ENCODE measurements at regions not wholly inside any gene's neighbourhood (a gene's known extent, or its start where the extent isn't known, plus 50 kb on each side); places are given as distances from the start of the nearest gene placed in this dataset.

- no peaks in the 10 kb centered on the region for H3K27me3 ChIP-seq
- DNase-seq = no peak
- no peaks in the 10 kb centered on the region for H3K4me1 ChIP-seq
- no peaks in the 10 kb centered on the region for H3K36me3 ChIP-seq
- no peak overlapping the region for H3K4me3 ChIP-seq
- in situ Hi-C loops (cut with MboI; ENCODE audit: low sequenced_read_pairs in 4 of 4) = no loop called here
- no peak overlapping the region for H3K27ac ChIP-seq
- ATAC-seq = no peak
- TF ChIP-seq CTCF (IDR thresholded peaks at IDR 0.05 in 4 of 5, conservative IDR thresholded peaks at IDR 0.05 in 1 of 5) = no peak
- TF ChIP-seq POLR2A (IDR thresholded peaks at IDR 0.05) = no peak
- intact Hi-C loops (cut with DNase I; ENCODE audit: low total_unique reads) = no loop called here
- no peaks in the 10 kb centered on the region for H3K9me3 ChIP-seq
Observed at GRCh38 chr9:78502566-78502965, 205.6 kb downstream of the PSAT1 start.

- TF ChIP-seq POLR2A (IDR thresholded peaks at IDR 0.05) (no peak), CTCF (IDR thresholded peaks at IDR 0.05 in 4 of 5, conservative IDR thresholded peaks at IDR 0.05 in 1 of 5) (no peak)
- Histone ChIP-seq H3K36me3 (no peaks in the 10 kb centered on the region), H3K9me3 (no peaks in the 10 kb centered on the region), H3K27me3 (no peaks in the 10 kb centered on the region), H3K4me1 (no peaks in the 10 kb centered on the region), H3K27ac (no peak overlapping the region), H3K4me3 (no peak overlapping the region)
- in situ Hi-C loops (cut with MboI; ENCODE audit: low sequenced_read_pairs in 4 of 4) = no loop called here
- intact Hi-C loops (cut with DNase I; ENCODE audit: low total_unique reads) = no loop called here
- DNase-seq (no peak), ATAC-seq (no peak)
Observed at GRCh38 chr9:78505546-78505945, 208.6 kb downstream of the PSAT1 start.

GRCh38 chr9:78507037-78507436, 210.1 kb downstream of the PSAT1 start:
- DNase-seq = no peak
- no peak overlapping the region for H3K27ac ChIP-seq
- no peak overlapping the region for H3K4me3 ChIP-seq
- no peak for ATAC-seq
- H3K27me3 ChIP-seq = no peaks in the 10 kb centered on the region
- no peaks in the 10 kb centered on the region for H3K9me3 ChIP-seq
- no peak for TF ChIP-seq CTCF (IDR thresholded peaks at IDR 0.05 in 4 of 5, conservative IDR thresholded peaks at IDR 0.05 in 1 of 5)
- no peak for TF ChIP-seq POLR2A (IDR thresholded peaks at IDR 0.05)
- in situ Hi-C loops (cut with MboI; ENCODE audit: low sequenced_read_pairs in 4 of 4) = no loop called here
- no peaks in the 10 kb centered on the region for H3K36me3 ChIP-seq
- intact Hi-C loops (cut with DNase I; ENCODE audit: low total_unique reads) = no loop called here
- no peaks in the 10 kb centered on the region for H3K4me1 ChIP-seq

- in situ Hi-C loops (cut with MboI; ENCODE audit: low sequenced_read_pairs in 4 of 4) (no loop called here), intact Hi-C loops (cut with DNase I; ENCODE audit: low total_unique reads) (no loop called here)
Observed at GRCh38 chr9:78510035-78510434, 213.1 kb downstream of the PSAT1 start.

More at GRCh38 chr9:78510035-78510434, 213.1 kb downstream of the PSAT1 start:
- Histone ChIP-seq H3K4me3 (no peak overlapping the region), H3K27me3 (no peaks in the 10 kb centered on the region), H3K9me3 (no peaks in the 10 kb centered on the region), H3K4me1 (no peaks in the 10 kb centered on the region), H3K36me3 (no peaks in the 10 kb centered on the region), H3K27ac (no peak overlapping the region)
- no peak for TF ChIP-seq CTCF (IDR thresholded peaks at IDR 0.05 in 4 of 5, conservative IDR thresholded peaks at IDR 0.05 in 1 of 5)
- no peak for TF ChIP-seq POLR2A (IDR thresholded peaks at IDR 0.05)
- DNase-seq = no peak
- no peak for ATAC-seq

Measured in gastrocnemius medialis (tissue), 4 donors.